OCI-LY3 (cell line): ENCODE measurements at regions not wholly inside any gene's neighbourhood (a gene's known extent, or its start where the extent isn't known, plus 50 kb on each side); places are given as distances from the start of the nearest gene placed in this dataset.

ENCODE experiments used
- EZH2phosphoT487 ChIP-seq: fragments of 200-600 bp; shearing (Covaris generic); IDR thresholded peaks from 2 replicates; pipeline ENCODE4 v1.6.1; 2018; ENCODE audit warnings: antibody characterized with exemption, mixed run types, low read depth
- TF ChIP-seq, protein P1 (sequence below): fragments of 200-600, 300-600 bp; sonication (generic); IDR thresholded peaks from 2 replicates; pipeline ENCODE4 v1.5.1; 2014; ENCODE audit warnings: antibody characterized with exemption, low read length, low read depth

DNA sequence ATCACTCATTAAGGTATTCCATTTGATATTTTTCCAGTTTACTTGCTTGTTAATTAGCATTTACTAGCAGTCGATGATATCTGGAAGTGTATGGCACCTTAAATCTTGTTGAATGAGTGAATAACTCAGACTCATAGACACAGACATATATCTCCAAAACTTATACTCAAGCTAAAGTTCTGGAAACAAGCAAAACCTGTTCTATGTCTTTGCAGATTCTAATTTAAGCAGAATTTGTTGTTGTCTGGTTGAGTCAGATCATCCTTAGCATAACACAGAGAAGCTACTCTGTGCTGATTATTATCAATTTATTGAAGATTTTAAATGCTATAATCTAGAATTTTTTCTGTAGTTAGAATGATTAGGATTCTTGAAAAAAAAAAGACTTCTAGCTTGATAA, 296.2 kb downstream of the MDFIC start:
- TF ChIP-seq, protein P1, sequence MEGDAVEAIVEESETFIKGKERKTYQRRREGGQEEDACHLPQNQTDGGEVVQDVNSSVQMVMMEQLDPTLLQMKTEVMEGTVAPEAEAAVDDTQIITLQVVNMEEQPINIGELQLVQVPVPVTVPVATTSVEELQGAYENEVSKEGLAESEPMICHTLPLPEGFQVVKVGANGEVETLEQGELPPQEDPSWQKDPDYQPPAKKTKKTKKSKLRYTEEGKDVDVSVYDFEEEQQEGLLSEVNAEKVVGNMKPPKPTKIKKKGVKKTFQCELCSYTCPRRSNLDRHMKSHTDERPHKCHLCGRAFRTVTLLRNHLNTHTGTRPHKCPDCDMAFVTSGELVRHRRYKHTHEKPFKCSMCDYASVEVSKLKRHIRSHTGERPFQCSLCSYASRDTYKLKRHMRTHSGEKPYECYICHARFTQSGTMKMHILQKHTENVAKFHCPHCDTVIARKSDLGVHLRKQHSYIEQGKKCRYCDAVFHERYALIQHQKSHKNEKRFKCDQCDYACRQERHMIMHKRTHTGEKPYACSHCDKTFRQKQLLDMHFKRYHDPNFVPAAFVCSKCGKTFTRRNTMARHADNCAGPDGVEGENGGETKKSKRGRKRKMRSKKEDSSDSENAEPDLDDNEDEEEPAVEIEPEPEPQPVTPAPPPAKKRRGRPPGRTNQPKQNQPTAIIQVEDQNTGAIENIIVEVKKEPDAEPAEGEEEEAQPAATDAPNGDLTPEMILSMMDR, result no peak
- TF ChIP-seq EZH2phosphoT487, result no peak
